Cardiac muscle cell (in vitro differentiated cells and primary cell): ENCODE measurements at regions not wholly inside any gene's neighbourhood (a gene's known extent, or its start where the extent isn't known, plus 50 kb on each side); places are given as distances from the start of the nearest gene placed in this dataset.
"Not testable (repeated sequence)": the region's sequence is repeated elsewhere in the genome, so short reads cannot be mapped to it uniquely, and the experiment has no call there.

ENCODE experiments used
- DNase-seq, 2 donors: peaks; one replicate each; pipeline versions ENCODE4 v3.0.0 to v3.0.0-alpha.2; 2010 to 2017; ENCODE audit warnings: low read depth in 1 of 2, low spot score in 1 of 2
- H3K27ac ChIP-seq: fragments of 200-600 bp; sonication (generic); 2 replicates; pipeline ENCODE4 v1.5.1; 2016
- H3K27me3 ChIP-seq: fragments of 200-600 bp; sonication (generic); 2 replicates; pipeline ENCODE4 v1.6.0; 2016; ENCODE audit warnings: control low read depth
- H3K36me3 ChIP-seq: fragments of 200-600 bp; sonication (generic); 2 replicates; pipeline ENCODE4 v1.5.1; 2016; ENCODE audit warnings: control low read depth
- H3K4me1 ChIP-seq: fragments of 200-600 bp; sonication (generic); 2 replicates; pipeline ENCODE4 v1.8.1; 2017; ENCODE audit warnings: low read depth, mild to moderate bottlenecking, mixed run types
- H3K4me3 ChIP-seq: fragments of 200-600 bp; sonication (generic); 2 replicates; pipeline ENCODE4 v1.5.1; 2016; ENCODE audit warnings: mild to moderate bottlenecking
- H3K9me3 ChIP-seq: fragments of 200-600 bp; sonication (generic); 2 replicates; pipeline ENCODE4 v1.5.1; 2017; ENCODE audit warnings: low read depth, mild to moderate bottlenecking, control low read depth
- CTCF ChIP-seq: IDR thresholded peaks from 2 replicates; pipeline ENCODE4 v1.5.1; 2012; ENCODE audit warnings: low read depth, mild to moderate bottlenecking, low read length

GRCh38 chr6:74044417-74045096 lies 348.6 kb downstream of the CD109 start:
- no peak overlapping the region for H3K4me3 ChIP-seq
- no peaks in the 10 kb centered on the region for H3K27me3 ChIP-seq
- no peak overlapping the region for H3K27ac ChIP-seq
- H3K9me3 ChIP-seq: no peaks in the 10 kb centered on the region
- no peaks in the 10 kb centered on the region for H3K36me3 ChIP-seq
- DNase-seq: peak in 1 of 2 donors; percentile 57
- no peaks in the 10 kb centered on the region for H3K4me1 ChIP-seq
- no peak for TF ChIP-seq CTCF

GRCh38 chr6:74041420-74041819 lies 345.4 kb downstream of the CD109 start:
- no peak overlapping the region for H3K27ac ChIP-seq
- peak in 1 of 2 donors; percentile 15 for DNase-seq
- no peaks in the 10 kb centered on the region for H3K27me3 ChIP-seq
- no peaks in the 10 kb centered on the region for H3K9me3 ChIP-seq
- no peak overlapping the region for H3K4me3 ChIP-seq
- H3K36me3 ChIP-seq: no peaks in the 10 kb centered on the region
- TF ChIP-seq CTCF: no peak
- no peaks in the 10 kb centered on the region for H3K4me1 ChIP-seq

- H3K4me3 ChIP-seq: no peak overlapping the region
- no peaks in the 10 kb centered on the region for H3K36me3 ChIP-seq
- no peak overlapping the region for H3K27ac ChIP-seq
- no peaks in the 10 kb centered on the region for H3K9me3 ChIP-seq
- H3K4me1 ChIP-seq: no peaks in the 10 kb centered on the region
- no peaks in the 10 kb centered on the region for H3K27me3 ChIP-seq
- TF ChIP-seq CTCF: no peak
- DNase-seq: no peak
Measured at GRCh38 chr6:74018825-74019224, 322.8 kb downstream of the CD109 start.

- Histone ChIP-seq H3K4me3 (no peak overlapping the region), H3K27me3 (no peaks in the 10 kb centered on the region), H3K9me3 (no peaks in the 10 kb centered on the region), H3K27ac (no peak overlapping the region), H3K4me1 (no peaks in the 10 kb centered on the region), H3K36me3 (no peaks in the 10 kb centered on the region)
- no peak for DNase-seq
- no peak for TF ChIP-seq CTCF
Measured at GRCh38 chr6:74015427-74015826, 319.4 kb downstream of the CD109 start.

GRCh38 chr6:74000666-74001490 lies 304.9 kb downstream of the CD109 start:
- H3K9me3 ChIP-seq: no peaks in the 10 kb centered on the region
- H3K36me3 ChIP-seq: no peaks in the 10 kb centered on the region
- H3K4me3 ChIP-seq: no peak overlapping the region
- TF ChIP-seq CTCF: no peak
- no peaks in the 10 kb centered on the region for H3K4me1 ChIP-seq
- H3K27ac ChIP-seq: no peak overlapping the region
- no peaks in the 10 kb centered on the region for H3K27me3 ChIP-seq
- no peak for DNase-seq

- H3K9me3 ChIP-seq, H3K36me3 ChIP-seq, H3K4me3 ChIP-seq, H3K27ac ChIP-seq, H3K27me3 ChIP-seq, DNase-seq, H3K4me1 ChIP-seq: not testable (repeated sequence)
Measured at GRCh38 chr6:73990609-73991238, 294.7 kb downstream of the CD109 start.
